Fibroblast of lung (primary cell): ENCODE measurements at regions not wholly inside any gene's neighbourhood (a gene's known extent, or its start where the extent isn't known, plus 50 kb on each side); places are given as distances from the start of the nearest gene placed in this dataset.
A peak's percentile ranks its signal among the peaks of the same experiment; 100 is the strongest.

Experiments
- DNase-seq, 2 donors: peaks; one replicate each; pipeline versions ENCODE4 v3.0.0 to v3.0.0-alpha.2; 2010; ENCODE audit warnings: low read depth in 2 of 2
- H2AFZ ChIP-seq: 2 replicates; pipeline ENCODE4 v1.5.1; 2012; ENCODE audit warnings: low read length, control low read depth, inconsistent platforms
- H3K27ac ChIP-seq: 2 replicates; pipeline ENCODE4 v1.5.1; 2011; ENCODE audit warnings: low read length, control low read depth; ENCODE audit not compliant: insufficient read depth
- H3K27me3 ChIP-seq: 2 replicates; pipeline ENCODE4 v1.5.1; 2011; ENCODE audit warnings: mild to moderate bottlenecking, low read length; ENCODE audit not compliant: control insufficient read depth, insufficient read depth
- H3K36me3 ChIP-seq: 2 replicates; pipeline ENCODE4 v1.5.1; 2011; ENCODE audit warnings: low read length; ENCODE audit not compliant: control insufficient read depth, insufficient read depth
- H3K4me1 ChIP-seq: 2 replicates; pipeline ENCODE4 v1.5.1; 2011; ENCODE audit warnings: low read length; ENCODE audit not compliant: control insufficient read depth, insufficient read depth; ENCODE audit errors: extremely low read depth
- H3K4me2 ChIP-seq: 2 replicates; pipeline ENCODE4 v1.5.1; 2011; ENCODE audit warnings: low read length, control low read depth; ENCODE audit not compliant: insufficient read depth; ENCODE audit errors: extremely low read depth
- H3K4me3 ChIP-seq, 4 experiments: fragments of 200-600 bp in 1 of 4; sonication (generic) in 1 of 4; replicated peaks in 1 of 4; 2 replicates each; pipeline ENCODE4 v1.5.1; 2011 to 2016; ENCODE audit warnings: low read length in 4 of 4, low read depth in 3 of 4, mild to moderate bottlenecking in 3 of 4, control low read depth in 2 of 4, inconsistent platforms in 1 of 4, mixed read lengths in 1 of 4; ENCODE audit not compliant: insufficient read depth in 1 of 4; ENCODE audit errors: control extremely low read depth in 1 of 4
- H3K79me2 ChIP-seq: 2 replicates; pipeline ENCODE4 v1.5.1; 2012; ENCODE audit warnings: mild to moderate bottlenecking, low read length, inconsistent platforms; ENCODE audit not compliant: control insufficient read depth, insufficient read depth
- H3K9ac ChIP-seq: 2 replicates; pipeline ENCODE4 v1.5.1; 2011; ENCODE audit warnings: mild to moderate bottlenecking, low read length, control low read depth; ENCODE audit not compliant: insufficient read depth
- H3K9me3 ChIP-seq: 2 replicates; pipeline ENCODE4 v1.5.1; 2012; ENCODE audit warnings: low read depth, low read length; ENCODE audit not compliant: control insufficient read depth, insufficient read depth
- H4K20me1 ChIP-seq: 2 replicates; pipeline ENCODE4 v1.5.1; 2011; ENCODE audit warnings: low read length; ENCODE audit not compliant: control insufficient read depth, insufficient read depth; ENCODE audit errors: extremely low read depth
- CTCF ChIP-seq, 2 donors: IDR thresholded peaks in 1 of 2; conservative IDR thresholded peaks in 1 of 2; 1 replicate in 1 of 2; 2 replicates in 1 of 2; pipeline ENCODE4 v1.5.1; 2011 to 2012; ENCODE audit warnings: low read length in 2 of 2, control low read depth in 1 of 2, inconsistent platforms in 1 of 2, low read depth in 1 of 2, mild to moderate bottlenecking in 1 of 2
- EZH2 ChIP-seq: IDR thresholded peaks from 2 replicates; pipeline ENCODE4 v1.5.1; 2012; ENCODE audit warnings: low read length, control low read depth, mild to moderate bottlenecking; ENCODE audit errors: missing control alignments

GRCh38 chr1:189524501-189524900 lies 953.2 kb downstream of the BRINP3 start:
- H3K27me3 ChIP-seq, result no peaks in the 10 kb centered on the region
- H3K27ac ChIP-seq, result no peak overlapping the region
- peak; percentile 25 to 38 for DNase-seq
- no peak overlapping the region for H3K4me2 ChIP-seq
- no peaks in the 10 kb centered on the region for H3K9me3 ChIP-seq
- no peak overlapping the region for H3K9ac ChIP-seq
- no peaks in the 10 kb centered on the region for H3K79me2 ChIP-seq
- H4K20me1 ChIP-seq, result no peaks in the 10 kb centered on the region
- no peaks in the 10 kb centered on the region for H3K4me1 ChIP-seq
- H2AFZ ChIP-seq, result no peak overlapping the region
- TF ChIP-seq CTCF (conservative IDR thresholded peaks at IDR 0.05 in 1 of 2, IDR thresholded peaks at IDR 0.05 in 1 of 2; ENCODE audit: low read depth in 1 of 2, low read length in 2 of 2), result no peak
- TF ChIP-seq EZH2, result no peak
- no peaks in the 10 kb centered on the region for H3K36me3 ChIP-seq
- no peak overlapping the region for H3K4me3 ChIP-seq

- Histone ChIP-seq H3K4me1 (no peaks in the 10 kb centered on the region), H3K4me2 (no peak overlapping the region), H3K9me3 (no peaks in the 10 kb centered on the region), H3K27me3 (no peaks in the 10 kb centered on the region), H3K36me3 (no peaks in the 10 kb centered on the region), H3K9ac (no peak overlapping the region), H3K27ac (no peak overlapping the region), H2AFZ (no peak overlapping the region), H3K79me2 (no peaks in the 10 kb centered on the region), H3K4me3 (no peak overlapping the region), H4K20me1 (no peaks in the 10 kb centered on the region)
- TF ChIP-seq CTCF (conservative IDR thresholded peaks at IDR 0.05 in 1 of 2, IDR thresholded peaks at IDR 0.05 in 1 of 2; ENCODE audit: low read depth in 1 of 2, low read length in 2 of 2) (no peak), EZH2 (no peak)
- no peak for DNase-seq
These were observed 947.5 kb downstream of the BRINP3 start for GRCh38 chr1:189530162-189530561.

- Histone ChIP-seq H2AFZ (no peak overlapping the region), H3K27me3 (no peaks in the 10 kb centered on the region), H3K9ac (no peak overlapping the region), H3K27ac (no peak overlapping the region), H3K4me1 (no peaks in the 10 kb centered on the region), H4K20me1 (no peaks in the 10 kb centered on the region), H3K9me3 (no peaks in the 10 kb centered on the region), H3K79me2 (no peaks in the 10 kb centered on the region), H3K4me3 (no peak overlapping the region), H3K4me2 (no peak overlapping the region), H3K36me3 (no peaks in the 10 kb centered on the region)
- peak in 1 of 2 donors; percentile 3 for DNase-seq
- TF ChIP-seq CTCF (conservative IDR thresholded peaks at IDR 0.05 in 1 of 2, IDR thresholded peaks at IDR 0.05 in 1 of 2; ENCODE audit: low read depth in 1 of 2, low read length in 2 of 2), result no peak
- no peak for TF ChIP-seq EZH2
These were observed 939.4 kb downstream of the BRINP3 start for GRCh38 chr1:189538271-189538670.
